Liver (tissue), 3 donors: ENCODE measurements at regions not wholly inside any gene's neighbourhood (a gene's known extent, or its start where the extent isn't known, plus 50 kb on each side); places are given as distances from the start of the nearest gene placed in this dataset.

Experiments used
- ATF3 ChIP-seq: IDR thresholded peaks from 2 replicates; pipeline ENCODE4 v1.6.1; 2016; ENCODE audit warnings: antibody characterized with exemption
- CTCF ChIP-seq: fragments of 150-350 bp; IDR thresholded peaks from 2 replicates; pipeline ENCODE4 v1.5.1; 2017; ENCODE audit warnings: improper control_type of control experiment, low read depth, low read length; ENCODE audit not compliant: missing input control
- EGR1 ChIP-seq, 2 donors: IDR thresholded peaks; 2 replicates each; pipeline ENCODE4 v1.6.1; 2016 to 2018; ENCODE audit warnings: antibody characterized with exemption in 2 of 2, low read depth in 2 of 2
- FOXA1 ChIP-seq: IDR thresholded peaks from 2 replicates; pipeline ENCODE4 v1.6.1; 2016; ENCODE audit warnings: antibody characterized with exemption
- GABPA ChIP-seq, 2 donors: IDR thresholded peaks in 1 of 2; conservative IDR thresholded peaks in 1 of 2; 2 replicates each; pipeline ENCODE4 v1.6.1; 2016; ENCODE audit warnings: antibody characterized with exemption in 2 of 2, mild to moderate bottlenecking in 1 of 2, moderate library complexity in 1 of 2
- JUND ChIP-seq, 2 donors: IDR thresholded peaks; 2 replicates each; pipeline ENCODE4 v1.6.1; 2016; ENCODE audit warnings: antibody characterized with exemption in 2 of 2
- MAX ChIP-seq: IDR thresholded peaks from 2 replicates; pipeline ENCODE4 v1.6.1; 2016; ENCODE audit warnings: antibody characterized with exemption
- RAD21 ChIP-seq, 2 donors: IDR thresholded peaks; 2 replicates each; pipeline ENCODE4 v1.6.1; 2016; ENCODE audit warnings: antibody characterized with exemption in 2 of 2, mild to moderate bottlenecking in 2 of 2
- REST ChIP-seq: IDR thresholded peaks from 2 replicates; pipeline ENCODE4 v1.6.1; 2016; ENCODE audit warnings: antibody characterized with exemption, mild to moderate bottlenecking
- RXRA ChIP-seq, 2 donors: IDR thresholded peaks; 2 replicates each; pipeline ENCODE4 v1.6.1; 2017 to 2018; ENCODE audit warnings: antibody characterized with exemption in 2 of 2, mild to moderate bottlenecking in 1 of 2
- SP1 ChIP-seq: IDR thresholded peaks from 2 replicates; pipeline ENCODE4 v1.6.1; 2018; ENCODE audit warnings: antibody characterized with exemption, mild to moderate bottlenecking
- YY1 ChIP-seq: IDR thresholded peaks from 2 replicates; pipeline ENCODE4 v1.6.1; 2016; ENCODE audit warnings: antibody characterized with exemption, mild to moderate bottlenecking
- ZBTB33 ChIP-seq: IDR thresholded peaks from 2 replicates; pipeline ENCODE4 v1.6.1; 2016; ENCODE audit warnings: antibody characterized with exemption
- donor health status: healthy.
- donor health status: healthy.

GRCh38 chr14:98959958-98960616, 311.9 kb downstream of the BCL11B start:
- TF ChIP-seq YY1 (no peak), EGR1 (IDR thresholded peaks at IDR 0.05; ENCODE audit: low read depth in 2 of 2) (no peak), CTCF (no peak), RXRA (IDR thresholded peaks at IDR 0.05) (no peak), MAX (no peak), RAD21 (IDR thresholded peaks at IDR 0.05) (no peak), REST (no peak), GABPA (IDR thresholded peaks at IDR 0.05 in 1 of 2, conservative IDR thresholded peaks at IDR 0.05 in 1 of 2) (no peak), JUND (IDR thresholded peaks at IDR 0.05) (no peak), FOXA1 (no peak), SP1 (no peak), ZBTB33 (no peak), ATF3 (no peak)
